Heart left ventricle (tissue), 16 donors: ENCODE measurements at regions not wholly inside any gene's neighbourhood (a gene's known extent, or its start where the extent isn't known, plus 50 kb on each side); places are given as distances from the start of the nearest gene placed in this dataset.
"Not testable (repeated sequence)": the region's sequence is repeated elsewhere in the genome, so short reads cannot be mapped to it uniquely, and the experiment has no call there.

Source experiments
- ATAC-seq, 4 donors: fragments of 200-7000 bp; cut with Tn5 transposase; one replicate each; pipeline ENCODE4 v1.9.1; 2020 to 2022; ENCODE audit warnings: moderate library complexity in 4 of 4, mild to moderate bottlenecking in 3 of 4, moderate number of reproducible peaks in 1 of 4
- DNase-seq, 5 donors: peaks; one replicate each; pipeline ENCODE4 v3.0.0-alpha.2; 2020
- H3K27ac ChIP-seq, 12 donors: fragments of 200-600 bp; sonication (generic) in 4 of 12; one replicate each; pipeline versions ENCODE4 v1.5.0 to v1.8.0; 2016 to 2022; ENCODE audit warnings: mild to moderate bottlenecking in 2 of 12
- H3K27me3 ChIP-seq, 9 donors: fragments of 200-600 bp; sonication (generic) in 2 of 9; one replicate each; pipeline versions ENCODE4 v1.5.1 to v1.8.0; 2016 to 2022; ENCODE audit warnings: mild to moderate bottlenecking in 3 of 9
- H3K36me3 ChIP-seq, 9 donors: fragments of 200-600 bp; sonication (generic) in 2 of 9; one replicate each; pipeline versions ENCODE4 v1.5.0 to v1.8.0; 2018 to 2022; ENCODE audit warnings: mild to moderate bottlenecking in 2 of 9
- H3K4me1 ChIP-seq, 12 donors: fragments of 200-600 bp; sonication (generic) in 4 of 12; one replicate each; pipeline versions ENCODE4 v1.5.0 to v1.8.0; 2016 to 2022; ENCODE audit warnings: mild to moderate bottlenecking in 3 of 12
- H3K4me3 ChIP-seq, 12 donors: fragments of 200-600 bp; sonication (generic) in 4 of 12; one replicate each; pipeline versions ENCODE4 v1.5.0 to v1.8.0; 2017 to 2022; ENCODE audit warnings: mild to moderate bottlenecking in 9 of 12, moderate library complexity in 4 of 12
- H3K9me3 ChIP-seq, 12 donors: fragments of 200-600 bp; sonication (generic) in 4 of 12; one replicate each; pipeline versions ENCODE4 v1.5.0 to v1.8.0; 2016 to 2022; ENCODE audit warnings: mild to moderate bottlenecking in 1 of 12
- CTCF ChIP-seq, 12 donors: fragments of 200-600 bp; sonication (generic) in 4 of 12; IDR thresholded peaks; one replicate each; pipeline versions ENCODE4 v1.5.0 to v1.8.0; 2018 to 2022; ENCODE audit warnings: antibody characterized with exemption in 12 of 12, mild to moderate bottlenecking in 5 of 12
- POLR2A ChIP-seq, 2 donors: fragments of 450-650 bp; IDR thresholded peaks; one replicate each; pipeline ENCODE4 v1.6.1; 2017; ENCODE audit warnings: antibody characterized with exemption in 2 of 2, mild to moderate bottlenecking in 2 of 2, moderate library complexity in 2 of 2
- WGBS, 4 donors: extraction: QIAGEN DNeasy Blood & Tissue Kit in 2 of 4; methylation state at CpG; one replicate each; pipeline versions ENCODE4 v1.1.5 to v1.1.7; 2013 to 2018; 5-methylcytosine and 5-hydroxymethylcytosine counted together
- intact Hi-C, 10 donors: fragments of 100-400 bp; cut with DNase I; formaldehyde crosslinking; loops; one replicate each; pipeline versions ENCODE4 v1.11.1 to v1.14.2; 2022
- donor health status: ischemic (EF 13 %, LVEDD 7.1; RV severe dilation, severe dysfunction).
- donor health status: healthy with polysubstance abuse.
- donor health status: DM: no; HTN: yes; CAD: no.
- donor health status: DM: no; HTN: no; CAD: no.
- donor health status: ischemic (EF 25% LVEDD 6.9; RV normal size, moderate dysfunction).
- donor health status: ischemic (EF 25% LVEDD 5.7; RV mildly dilated, moderate dysfunction).
- donor health status: healthy.
- donor health status: DM: yes; HTN: yes; CAD: no.
- donor health status: ischemic (EF 35%, LVEDD 5.7; RV mildly dilated, moderate dysfunction).
- donor health status: nonischemic (EF 11% LVEDD 7.7; RV severe dilation, severe dysfunction).
- donor health status: DM: yes; HTN: yes; CAD: no.
- donor health status: PGD.
- donor health status: ischemic (EF 29% LVEDD 5.4; RV normal size, mild dysfunction).
- donor health status: nonischemic (EF 23%, LVEDD 6.1; RV moderate dilation, normal function).

- Histone ChIP-seq H3K9me3 (no peaks in the 10 kb centered on the region), H3K27ac (no peak overlapping the region), H3K27me3 (peaks cover 0 to 4% (median 0%) of the 10 kb centered on the region in 9 donors), H3K36me3 (no peaks in the 10 kb centered on the region), H3K4me3 (no peak overlapping the region), H3K4me1 (peaks cover 0 to 13% (median 0%) of the 10 kb centered on the region in 12 donors)
- TF ChIP-seq CTCF (IDR thresholded peaks at IDR 0.05) (peak in 3 of 12 donors; percentile 6 to 17 (median 11)), POLR2A (IDR thresholded peaks at IDR 0.05) (no peak)
- intact Hi-C loops = no loop called here
- WGBS, 4 donors = 49 to 60% (median 52%) methylated on average over 5 of the region's 5 CpGs
- ATAC-seq (peak in 2 of 4 donors; percentile 37 to 55), DNase-seq (no peak)
Observed at GRCh38 chr13:109998684-109999533, 212.5 kb upstream of the IRS2 start.

- peaks cover 0 to 4% (median 0%) of the 10 kb centered on the region in 9 donors for H3K27me3 ChIP-seq
- no peak overlapping the region for H3K27ac ChIP-seq
- H3K9me3 ChIP-seq = no peaks in the 10 kb centered on the region
- intact Hi-C loops = no loop called here
- WGBS, 4 donors = 76 to 88% (median 79%) methylated on average over 1 of the region's 1 CpG
- H3K36me3 ChIP-seq = no peaks in the 10 kb centered on the region
- ATAC-seq = peak in 1 of 4 donors; percentile 68
- TF ChIP-seq POLR2A (IDR thresholded peaks at IDR 0.05) = no peak
- no peak for TF ChIP-seq CTCF (IDR thresholded peaks at IDR 0.05)
- peaks cover 0 to 13% (median 0%) of the 10 kb centered on the region in 12 donors for H3K4me1 ChIP-seq
- DNase-seq = no peak
- H3K4me3 ChIP-seq = no peak overlapping the region
Observed at GRCh38 chr13:109998037-109998436, 211.7 kb upstream of the IRS2 start.

GRCh38 chr13:109997056-109997595, 210.7 kb upstream of the IRS2 start:
- ATAC-seq, DNase-seq, H3K9me3 ChIP-seq, H3K27ac ChIP-seq, H3K36me3 ChIP-seq, intact Hi-C loops, H3K4me3 ChIP-seq, H3K27me3 ChIP-seq: not testable (repeated sequence)
- H3K4me1 ChIP-seq = peaks cover 0 to 13% (median 0%) of the 10 kb centered on the region in 12 donors
- 71 to 80% (median 78%) methylated on average over 5 of the region's 5 CpGs for WGBS, 4 donors

GRCh38 chr13:109996404-109996960, 210.1 kb upstream of the IRS2 start:
- no peak overlapping the region for H3K4me3 ChIP-seq
- no peaks in the 10 kb centered on the region for H3K9me3 ChIP-seq
- no peak for ATAC-seq
- no peaks in the 10 kb centered on the region for H3K36me3 ChIP-seq
- H3K4me1 ChIP-seq = peaks cover 0 to 13% (median 0%) of the 10 kb centered on the region in 12 donors
- DNase-seq = no peak
- H3K27me3 ChIP-seq = peaks cover 0 to 4% (median 0%) of the 10 kb centered on the region in 9 donors
- no peak overlapping the region for H3K27ac ChIP-seq
- intact Hi-C loops = no loop called here
- 76 to 84% (median 80%) methylated on average over 10 of the region's 10 CpGs for WGBS, 4 donors
- TF ChIP-seq CTCF (IDR thresholded peaks at IDR 0.05) (no peak), POLR2A (IDR thresholded peaks at IDR 0.05) (no peak)
